IMR-90 (cell line): ENCODE measurements at regions not wholly inside any gene's neighbourhood (a gene's known extent, or its start where the extent isn't known, plus 50 kb on each side); places are given as distances from the start of the nearest gene placed in this dataset.

Experiments
- ATAC-seq: fragments of 200-7000 bp; cut with Tn5 transposase; 2 replicates; pipeline ENCODE4 v1.9.1; 2020; ENCODE audit warnings: low read depth, mild to moderate bottlenecking, moderate library complexity
- BruUV-seq: library from RNA; stranded (reverse); fragments of 400-500 nt; replicated peaks from 2 replicates; lab custom pipeline; 2021; lab: Mats Ljungman, UMichigan
- CTCF ChIA-PET: fragments of 300-600 bp; formaldehyde crosslinking; extraction: SDS; loops from one replicate; lab custom pipeline; 2021; ENCODE audit warnings: antibody characterized with exemption; lab: Yijun Ruan, JAX
- POLR2A ChIA-PET: fragments of 300-600 bp; sonication (Branson Sonifier 250); formaldehyde crosslinking; loops from one replicate; lab custom pipeline; 2022; ENCODE audit warnings: antibody characterized with exemption; ENCODE audit not compliant: unreplicated experiment; lab: Charles Lee
- DNase-seq: peaks from one replicate; pipeline ENCODE4 v3.0.0; 2013
- H2AFZ ChIP-seq: replicated peaks from 2 replicates; pipeline ENCODE3; 2013; ENCODE audit warnings: low read length, mild to moderate bottlenecking; ENCODE audit not compliant: poor library complexity
- H2AK5ac ChIP-seq: 2 replicates; pipeline ENCODE4 v1.6.1; 2013; ENCODE audit warnings: low read depth, low read length, inconsistent platforms
- H2AK9ac ChIP-seq: replicated peaks from 2 replicates; pipeline ENCODE3; 2013; ENCODE audit warnings: mild to moderate bottlenecking, low read depth, low read length, moderate library complexity; ENCODE audit not compliant: poor library complexity
- H2BK120ac ChIP-seq: 2 replicates; pipeline ENCODE4 v1.6.1; 2013; ENCODE audit warnings: low read depth, low read length, inconsistent platforms
- H2BK15ac ChIP-seq: 3 replicates; pipeline ENCODE4 v1.6.1; 2013; ENCODE audit warnings: low read depth, low read length, inconsistent platforms
- H2BK20ac ChIP-seq: 2 replicates; pipeline ENCODE4 v1.6.1; 2013; ENCODE audit warnings: low read depth, mild to moderate bottlenecking, inconsistent platforms, low read length, moderate library complexity
- H2BK5ac ChIP-seq: 2 replicates; pipeline ENCODE4 v1.6.1; 2013; ENCODE audit warnings: mild to moderate bottlenecking, low read depth, low read length, inconsistent platforms; ENCODE audit not compliant: poor library complexity, severe bottlenecking
- H3K14ac ChIP-seq: replicated peaks from 2 replicates; pipeline ENCODE4 v1.6.1; 2013; ENCODE audit warnings: low read depth, low read length, inconsistent platforms
- H3K18ac ChIP-seq: 2 replicates; pipeline ENCODE4 v1.6.1; 2013; ENCODE audit warnings: low read depth, low read length, control low read depth
- H3K23ac ChIP-seq: 2 replicates; pipeline ENCODE4 v1.6.1; 2013; ENCODE audit warnings: low read depth, low read length, inconsistent platforms
- H3K27ac ChIP-seq: 2 replicates; pipeline ENCODE4 v1.5.1; 2013; ENCODE audit warnings: mild to moderate bottlenecking, control low read depth, low read length; ENCODE audit not compliant: insufficient read depth
- H3K27me3 ChIP-seq: 2 replicates; pipeline ENCODE4 v1.6.1; 2013; ENCODE audit warnings: low read length; ENCODE audit not compliant: control insufficient read depth, insufficient read depth
- H3K36me3 ChIP-seq: 2 replicates; pipeline ENCODE4 v1.6.1; 2013; ENCODE audit warnings: low read length, mixed read lengths; ENCODE audit not compliant: control insufficient read depth, insufficient read depth
- H3K4ac ChIP-seq: 2 replicates; pipeline ENCODE4 v1.6.1; 2013; ENCODE audit warnings: low read depth, low read length, inconsistent platforms
- H3K4me1 ChIP-seq: 2 replicates; pipeline ENCODE4 v1.6.1; 2013; ENCODE audit warnings: low read length, mixed read lengths; ENCODE audit not compliant: control insufficient read depth, insufficient read depth
- H3K4me2 ChIP-seq: 2 replicates; pipeline ENCODE4 v1.6.1; 2013; ENCODE audit warnings: low read depth, mild to moderate bottlenecking, control low read depth, low read length, moderate library complexity
- H3K4me3 ChIP-seq: 2 replicates; pipeline ENCODE4 v1.5.1; 2013; ENCODE audit warnings: low read depth, mild to moderate bottlenecking, control low read depth, low read length, moderate library complexity; ENCODE audit not compliant: insufficient read depth
- H3K56ac ChIP-seq: 2 replicates; pipeline ENCODE4 v1.6.1; 2013; ENCODE audit warnings: low read length, inconsistent platforms; ENCODE audit not compliant: insufficient read depth; ENCODE audit errors: extremely low read depth
- H3K79me1 ChIP-seq, 2 experiments: 2 replicates each; pipeline ENCODE4 v1.6.1; 2013; ENCODE audit warnings: low read length in 2 of 2, inconsistent platforms in 1 of 2, low read depth in 1 of 2
- H3K9ac ChIP-seq: 2 replicates; pipeline ENCODE4 v1.6.1; 2013; ENCODE audit warnings: low read depth, low read length, control low read depth
- H3K9me1 ChIP-seq: 2 replicates; pipeline ENCODE4 v1.6.1; 2013; ENCODE audit warnings: low read length, inconsistent platforms; ENCODE audit not compliant: insufficient read depth
- H3K9me3 ChIP-seq: 2 replicates; pipeline ENCODE4 v1.6.1; 2013; ENCODE audit warnings: low read length; ENCODE audit not compliant: control insufficient read depth, insufficient read depth
- H4K20me1 ChIP-seq: 2 replicates; pipeline ENCODE4 v1.6.1; 2013; ENCODE audit warnings: low read length, inconsistent platforms; ENCODE audit not compliant: insufficient read depth
- H4K5ac ChIP-seq: 2 replicates; pipeline ENCODE4 v1.6.1; 2013; ENCODE audit warnings: mild to moderate bottlenecking, low read depth, low read length, control low read depth
- H4K8ac ChIP-seq, 2 experiments: 2 replicates each; pipeline ENCODE4 v1.6.1; 2013; ENCODE audit warnings: low read depth in 2 of 2, low read length in 2 of 2, control low read depth in 1 of 2, inconsistent platforms in 1 of 2
- H4K91ac ChIP-seq: 2 replicates; pipeline ENCODE4 v1.6.1; 2013; ENCODE audit warnings: low read depth, low read length, inconsistent platforms; ENCODE audit not compliant: insufficient read depth
- CTCF ChIP-seq: conservative IDR thresholded peaks from 2 replicates; pipeline ENCODE4 v1.5.1; 2012; ENCODE audit warnings: mild to moderate bottlenecking, low read depth, low read length, improper control_type of control experiment
- ELK1 ChIP-seq: fragments of 150-350 bp; IDR thresholded peaks from 2 replicates; pipeline ENCODE4 v1.6.1; 2016; ENCODE audit warnings: low read depth, mild to moderate bottlenecking, low read length, moderate library complexity, borderline replicate concordance
- FOS ChIP-seq: fragments of 150-350 bp; IDR thresholded peaks from 2 replicates; pipeline ENCODE4 v1.6.1; 2016; ENCODE audit warnings: low read depth, low read length
- MAZ ChIP-seq: IDR thresholded peaks from 2 replicates; pipeline ENCODE4 v1.6.1; 2012; ENCODE audit warnings: low read depth, mild to moderate bottlenecking, low read length, improper control_type of control experiment, moderate library complexity, borderline replicate concordance
- MXI1 ChIP-seq: IDR thresholded peaks from 2 replicates; pipeline ENCODE4 v1.6.1; 2012; ENCODE audit warnings: low read depth, mild to moderate bottlenecking, low read length, moderate library complexity, borderline replicate concordance
- NFE2L2 ChIP-seq: fragments of 150-350 bp; IDR thresholded peaks from 2 replicates; pipeline ENCODE4 v1.6.1; 2016; ENCODE audit warnings: low read depth, mild to moderate bottlenecking, low read length
- RAD21 ChIP-seq: IDR thresholded peaks from 2 replicates; pipeline ENCODE4 v1.6.1; 2012; ENCODE audit warnings: low read length, improper control_type of control experiment
- WGBS, 2 experiments: methylation state at CpG; one replicate each; pipeline versions ENCODE4 v1.1.5 to v1.1.7; 2013; ENCODE audit warnings: missing lambda C conversion rate in 2 of 2; ENCODE audit not compliant: insufficient read length in 1 of 2; ENCODE audit errors: extremely low coverage in 2 of 2; 5-methylcytosine and 5-hydroxymethylcytosine counted together
- dilution Hi-C: fragments of 300-500 bp; cut with HindIII; formaldehyde crosslinking; loops from one replicate; pipeline ENCODE4 v1.14.3; 2018; ENCODE audit warnings: low sequenced_read_pairs; ENCODE audit not compliant: unreplicated experiment
- in situ Hi-C: fragments of 300-500 bp; cut with MboI; formaldehyde crosslinking; loops from 3 replicates; pipeline ENCODE4 v1.14.3; 2019; ENCODE audit warnings: low sequenced_read_pairs, inconsistent platforms, mixed read lengths
- intact Hi-C: fragments of 100-400 bp; cut with micrococcal nuclease; formaldehyde crosslinking; loops from 2 replicates; pipeline ENCODE4 v1.10.0; 2022

- Histone ChIP-seq H3K9me1 (no peaks in the 10 kb centered on the region), H2BK20ac (no peak overlapping the region), H2BK120ac (no peak overlapping the region), H3K23ac (no peak overlapping the region), H3K27me3 (no peaks in the 10 kb centered on the region), H4K91ac (no peak overlapping the region), H2AFZ (no peak overlapping the region), H2BK15ac (no peak overlapping the region), H3K14ac (no peak overlapping the region), H2AK5ac (no peak overlapping the region), H4K8ac (no peak overlapping the region), H3K4me1 (no peaks in the 10 kb centered on the region), H3K27ac (no peak overlapping the region), H3K4me2 (no peak overlapping the region), H2BK5ac (no peak overlapping the region), H3K4me3 (no peak overlapping the region), H4K20me1 (no peaks in the 10 kb centered on the region), H3K9me3 (no peaks in the 10 kb centered on the region), H3K9ac (no peak overlapping the region), H3K56ac (no peak overlapping the region), H2AK9ac (no peak overlapping the region), H3K36me3 (no peaks in the 10 kb centered on the region), H3K4ac (no peak overlapping the region), H3K18ac (no peak overlapping the region), H3K79me1 (no peaks in the 10 kb centered on the region), H4K5ac (no peak overlapping the region)
- dilution Hi-C loops (no loop called here), intact Hi-C loops (no loop called here), in situ Hi-C loops (no loop called here)
- no TSS peak for BruUV-seq
- POLR2A ChIA-PET: no interaction called here
- TF ChIP-seq CTCF (no peak), FOS (no peak), NFE2L2 (no peak), MAZ (no peak), RAD21 (no peak), MXI1 (no peak), ELK1 (no peak)
- CTCF ChIA-PET: interaction anchor here (0.6 kb wide), 1 partner anchor 16 kb away, joined by 3 read pairs; no protein-coding TSS in a partner anchor
- ATAC-seq: no peak
- WGBS, 2 experiments: no CpG with 5 or more reads among the region's 3 CpGs
- DNase-seq: no peak
Measured at GRCh38 chr20:17140894-17141293, 85.9 kb upstream of the PCSK2 start.
